ENCODE measurements at regions not wholly inside any gene's neighbourhood (a gene's known extent, or its start where the extent isn't known, plus 50 kb on each side); places are given as distances from the start of the nearest gene placed in this dataset.

- ChIA-PET CTCF (no interaction called here), POLR2A (ENCODE audit: low non-redundant PET) (no interaction called here)
- Histone ChIP-seq H3K27me3 (replicated peaks; ENCODE audit: insufficient read depth, low read depth, low read length, poor library complexity) (no peaks in the 10 kb centered on the region), H3K4me3 (ENCODE audit: low read depth, low read length, poor library complexity, severe bottlenecking) (no peak overlapping the region), H3K27ac (ENCODE audit: low read depth, low read length, poor library complexity, severe bottlenecking) (no peak overlapping the region), H3K4me1 (ENCODE audit: insufficient read depth, low read length, poor library complexity, severe bottlenecking) (peaks cover 23% of the 10 kb centered on the region), H3K36me3 (ENCODE audit: insufficient read depth, low read length, poor library complexity, severe bottlenecking) (no peaks in the 10 kb centered on the region), H3K9me3 (ENCODE audit: low read depth, low read length, poor library complexity, severe bottlenecking) (peaks cover 17% of the 10 kb centered on the region)
- intact Hi-C loops (cut with micrococcal nuclease; ENCODE audit: unreplicated experiment): loop anchor here (10.0 kb wide), 2 partner anchors 306 to 826 kb away; no protein-coding TSS in a partner anchor
- DNase-seq (ENCODE audit: low spot score): no peak
- TF ChIP-seq EZH2 (IDR thresholded peaks at IDR 0.05; ENCODE audit: borderline replicate concordance, low read depth, low read length, poor library complexity, severe bottlenecking): no peak
- no peak for TF ChIP-seq CTCF (conservative IDR thresholded peaks at IDR 0.05; ENCODE audit: low read depth, low read length)
- BruUV-seq (replicated peaks): no TSS peak
Observed at GRCh38 chr6:140040396-140040795, 665.9 kb upstream of the CITED2 start.

GRCh38 chr6:140039364-140039763 lies 664.9 kb upstream of the CITED2 start:
- BruUV-seq (replicated peaks): no TSS peak
- POLR2A ChIA-PET (ENCODE audit: low non-redundant PET): no interaction called here
- intact Hi-C loops (cut with micrococcal nuclease; ENCODE audit: unreplicated experiment): no loop called here

GRCh38 chr6:140036196-140036595 lies 661.7 kb upstream of the CITED2 start:
- DNase-seq (ENCODE audit: low spot score): no peak
- ChIA-PET CTCF (no interaction called here), POLR2A (ENCODE audit: low non-redundant PET) (no interaction called here)
- H3K27ac ChIP-seq (ENCODE audit: low read depth, low read length, poor library complexity, severe bottlenecking): no peak overlapping the region
- no peaks in the 10 kb centered on the region for H3K36me3 ChIP-seq (ENCODE audit: insufficient read depth, low read length, poor library complexity, severe bottlenecking)
- H3K27me3 ChIP-seq (replicated peaks; ENCODE audit: insufficient read depth, low read depth, low read length, poor library complexity): no peaks in the 10 kb centered on the region
- H3K4me1 ChIP-seq (ENCODE audit: insufficient read depth, low read length, poor library complexity, severe bottlenecking): no peaks in the 10 kb centered on the region
- peaks cover 17% of the 10 kb centered on the region for H3K9me3 ChIP-seq (ENCODE audit: low read depth, low read length, poor library complexity, severe bottlenecking)
- intact Hi-C loops (cut with micrococcal nuclease; ENCODE audit: unreplicated experiment): no loop called here
- no TSS peak for BruUV-seq (replicated peaks)
- no peak for TF ChIP-seq CTCF (conservative IDR thresholded peaks at IDR 0.05; ENCODE audit: low read depth, low read length)
- no peak for TF ChIP-seq EZH2 (IDR thresholded peaks at IDR 0.05; ENCODE audit: borderline replicate concordance, low read depth, low read length, poor library complexity, severe bottlenecking)
- no peak overlapping the region for H3K4me3 ChIP-seq (ENCODE audit: low read depth, low read length, poor library complexity, severe bottlenecking)

More at GRCh38 chr6:140039364-140039763, 664.9 kb upstream of the CITED2 start:
- DNase-seq (ENCODE audit: low spot score): no peak
- Histone ChIP-seq H3K27me3 (replicated peaks; ENCODE audit: insufficient read depth, low read depth, low read length, poor library complexity) (no peaks in the 10 kb centered on the region), H3K36me3 (ENCODE audit: insufficient read depth, low read length, poor library complexity, severe bottlenecking) (no peaks in the 10 kb centered on the region), H3K4me3 (ENCODE audit: low read depth, low read length, poor library complexity, severe bottlenecking) (no peak overlapping the region), H3K27ac (ENCODE audit: low read depth, low read length, poor library complexity, severe bottlenecking) (no peak overlapping the region), H3K9me3 (ENCODE audit: low read depth, low read length, poor library complexity, severe bottlenecking) (peaks cover 17% of the 10 kb centered on the region), H3K4me1 (ENCODE audit: insufficient read depth, low read length, poor library complexity, severe bottlenecking) (peaks cover 15% of the 10 kb centered on the region)
- no peak for TF ChIP-seq EZH2 (IDR thresholded peaks at IDR 0.05; ENCODE audit: borderline replicate concordance, low read depth, low read length, poor library complexity, severe bottlenecking)
- no peak for TF ChIP-seq CTCF (conservative IDR thresholded peaks at IDR 0.05; ENCODE audit: low read depth, low read length)
- CTCF ChIA-PET: no interaction called here

All from A673 (cell line).